SU-DHL-6 (cell line): ENCODE measurements at regions not wholly inside any gene's neighbourhood (a gene's known extent, or its start where the extent isn't known, plus 50 kb on each side); places are given as distances from the start of the nearest gene placed in this dataset.

Experiments used
- CTCF ChIP-seq: fragments of 200-600 bp; sonication (generic); IDR thresholded peaks from one replicate; pipeline ENCODE4 v1.5.1; 2017; ENCODE audit warnings: antibody characterized with exemption, mild to moderate bottlenecking, low read length, moderate library complexity; ENCODE audit not compliant: insufficient read depth, poor library complexity, severe bottlenecking
- EZH2phosphoT487 ChIP-seq: fragments of 200-600 bp; sonication (generic), shearing (Covaris generic); conservative IDR thresholded peaks from 2 replicates; pipeline ENCODE4 v1.6.1; 2018; ENCODE audit warnings: mild to moderate bottlenecking, antibody characterized with exemption, low read length, moderate library complexity, mixed read lengths

GRCh38 chr11:45071232-45071631 lies 75.2 kb upstream of the PRDM11 start:
- TF ChIP-seq CTCF, result no peak
- TF ChIP-seq EZH2phosphoT487, result no peak
